ENCODE measurements at regions not wholly inside any gene's neighbourhood (a gene's known extent, or its start where the extent isn't known, plus 50 kb on each side); places are given as distances from the start of the nearest gene placed in this dataset.

GRCh38 chr13:84816567-84817105, 934.4 kb upstream of the SLITRK1 start:
- TF ChIP-seq POLR2A (IDR thresholded peaks at IDR 0.05) = no peak
- TF ChIP-seq CTCF (IDR thresholded peaks at IDR 0.05) = no peak
- H3K9me3 ChIP-seq = no peaks in the 10 kb centered on the region
- H3K4me1 ChIP-seq = no peaks in the 10 kb centered on the region
- 54 to 65% methylated on average over 4 of the region's 4 CpGs for WGBS, 2 donors
- no peaks in the 10 kb centered on the region for H3K27me3 ChIP-seq
- H3K4me3 ChIP-seq (replicated peaks in 1 of 3) = no peak overlapping the region
- H3K27ac ChIP-seq = no peak overlapping the region
- intact Hi-C loops (cut with DNase I) = no loop called here
- no peak for DNase-seq
- no peaks in the 10 kb centered on the region for H3K36me3 ChIP-seq

- Histone ChIP-seq H3K9me3 (no peaks in the 10 kb centered on the region), H3K27me3 (no peaks in the 10 kb centered on the region), H3K27ac (no peak overlapping the region), H3K4me3 (replicated peaks in 1 of 3) (no peak overlapping the region), H3K4me1 (no peaks in the 10 kb centered on the region), H3K36me3 (no peaks in the 10 kb centered on the region)
- WGBS, 2 donors = 20 to 29% methylated on average over 3 of the region's 3 CpGs
- no peak for DNase-seq
- TF ChIP-seq CTCF (IDR thresholded peaks at IDR 0.05) (no peak), POLR2A (IDR thresholded peaks at IDR 0.05) (no peak)
- intact Hi-C loops (cut with DNase I) = no loop called here
Observed at GRCh38 chr13:84812789-84813188, 930.5 kb upstream of the SLITRK1 start.

GRCh38 chr13:84812078-84812477, 929.8 kb upstream of the SLITRK1 start:
- TF ChIP-seq CTCF (IDR thresholded peaks at IDR 0.05) = no peak
- no peak for TF ChIP-seq POLR2A (IDR thresholded peaks at IDR 0.05)
- 90 to 92% methylated on average over 2 of the region's 2 CpGs for WGBS, 2 donors
- H3K4me1 ChIP-seq = no peaks in the 10 kb centered on the region
- H3K4me3 ChIP-seq (replicated peaks in 1 of 3) = no peak overlapping the region
- H3K36me3 ChIP-seq = no peaks in the 10 kb centered on the region
- no peaks in the 10 kb centered on the region for H3K27me3 ChIP-seq
- no peak overlapping the region for H3K27ac ChIP-seq
- no peaks in the 10 kb centered on the region for H3K9me3 ChIP-seq
- intact Hi-C loops (cut with DNase I) = no loop called here
- no peak for DNase-seq

- H3K36me3 ChIP-seq = no peaks in the 10 kb centered on the region
- intact Hi-C loops (cut with DNase I) = no loop called here
- no peak for DNase-seq
- H3K27me3 ChIP-seq = no peaks in the 10 kb centered on the region
- no peak overlapping the region for H3K27ac ChIP-seq
- no peak overlapping the region for H3K4me3 ChIP-seq (replicated peaks in 1 of 3)
- no peaks in the 10 kb centered on the region for H3K4me1 ChIP-seq
- H3K9me3 ChIP-seq = no peaks in the 10 kb centered on the region
- 46 to 55% methylated on average over 4 of the region's 4 CpGs for WGBS, 2 donors
- TF ChIP-seq CTCF (IDR thresholded peaks at IDR 0.05) (no peak), POLR2A (IDR thresholded peaks at IDR 0.05) (no peak)
Observed at GRCh38 chr13:84810781-84811180, 928.5 kb upstream of the SLITRK1 start.

GRCh38 chr13:84802073-84802472, 919.8 kb upstream of the SLITRK1 start:
- no peaks in the 10 kb centered on the region for H3K4me1 ChIP-seq
- DNase-seq = no peak
- no peak overlapping the region for H3K27ac ChIP-seq
- TF ChIP-seq CTCF (IDR thresholded peaks at IDR 0.05) (no peak), POLR2A (IDR thresholded peaks at IDR 0.05) (no peak)
- no peaks in the 10 kb centered on the region for H3K36me3 ChIP-seq
- no peaks in the 10 kb centered on the region for H3K27me3 ChIP-seq
- no peak overlapping the region for H3K4me3 ChIP-seq (replicated peaks in 1 of 3)
- intact Hi-C loops (cut with DNase I) = no loop called here
- no peaks in the 10 kb centered on the region for H3K9me3 ChIP-seq
